GM19351 (cell line): ENCODE measurements at regions not wholly inside any gene's neighbourhood (a gene's known extent, or its start where the extent isn't known, plus 50 kb on each side); places are given as distances from the start of the nearest gene placed in this dataset.

Experiments used
- ATAC-seq: cut with Tn5 transposase; IDR thresholded peaks from one replicate; pipeline ENCODE4 v1.9.1; 2021; ENCODE audit warnings: mild to moderate bottlenecking, moderate library complexity; ENCODE audit not compliant: unreplicated experiment

GRCh38 chr1:82848043-82848442 lies 1047.3 kb downstream of the ADGRL2 start:
- ATAC-seq: no peak

GRCh38 chr1:82845866-82846265 lies 1045.1 kb downstream of the ADGRL2 start:
- ATAC-seq: no peak

GRCh38 chr1:82844911-82845827 lies 1044.4 kb downstream of the ADGRL2 start:
- no peak for ATAC-seq

GRCh38 chr1:82844447-82844846 lies 1043.7 kb downstream of the ADGRL2 start:
- ATAC-seq: no peak

GRCh38 chr1:82843876-82844275 lies 1043.1 kb downstream of the ADGRL2 start:
- no peak for ATAC-seq

- ATAC-seq: no peak
These were observed 1039.5 kb downstream of the ADGRL2 start for GRCh38 chr1:82840192-82840591.

- no peak for ATAC-seq
These were observed 1037.2 kb downstream of the ADGRL2 start for GRCh38 chr1:82837766-82838465.

GRCh38 chr1:82836973-82837680 lies 1036.4 kb downstream of the ADGRL2 start:
- no peak for ATAC-seq

- no peak for ATAC-seq
These were observed 1035.7 kb downstream of the ADGRL2 start for GRCh38 chr1:82836213-82836972.

GRCh38 chr1:82830690-82831380 lies 1030.1 kb downstream of the ADGRL2 start:
- ATAC-seq: no peak

- no peak for ATAC-seq
These were observed 1028.8 kb downstream of the ADGRL2 start for GRCh38 chr1:82829527-82829926.

- ATAC-seq: no peak
These were observed 1023.1 kb downstream of the ADGRL2 start for GRCh38 chr1:82823876-82824275.

- no peak for ATAC-seq
These were observed 1020.1 kb downstream of the ADGRL2 start for GRCh38 chr1:82820816-82821215.

- ATAC-seq: peak; percentile 65
These were observed 1018.5 kb downstream of the ADGRL2 start for GRCh38 chr1:82819234-82819633.

- no peak for ATAC-seq
These were observed 1017.9 kb downstream of the ADGRL2 start for GRCh38 chr1:82818586-82818985.

GRCh38 chr1:82813386-82813785 lies 1012.7 kb downstream of the ADGRL2 start:
- no peak for ATAC-seq

GRCh38 chr1:82810601-82811000 lies 1009.9 kb downstream of the ADGRL2 start:
- no peak for ATAC-seq

GRCh38 chr1:82807563-82807962 lies 1006.8 kb downstream of the ADGRL2 start:
- no peak for ATAC-seq

- ATAC-seq: no peak
These were observed 1005.4 kb downstream of the ADGRL2 start for GRCh38 chr1:82806133-82806532.

- ATAC-seq: no peak
These were observed 1000.4 kb downstream of the ADGRL2 start for GRCh38 chr1:82801176-82801575.
